ENCODE measurements at regions not wholly inside any gene's neighbourhood (a gene's known extent, or its start where the extent isn't known, plus 50 kb on each side); places are given as distances from the start of the nearest gene placed in this dataset.
A peak's percentile ranks its signal among the peaks of the same experiment; 100 is the strongest.

DNA sequence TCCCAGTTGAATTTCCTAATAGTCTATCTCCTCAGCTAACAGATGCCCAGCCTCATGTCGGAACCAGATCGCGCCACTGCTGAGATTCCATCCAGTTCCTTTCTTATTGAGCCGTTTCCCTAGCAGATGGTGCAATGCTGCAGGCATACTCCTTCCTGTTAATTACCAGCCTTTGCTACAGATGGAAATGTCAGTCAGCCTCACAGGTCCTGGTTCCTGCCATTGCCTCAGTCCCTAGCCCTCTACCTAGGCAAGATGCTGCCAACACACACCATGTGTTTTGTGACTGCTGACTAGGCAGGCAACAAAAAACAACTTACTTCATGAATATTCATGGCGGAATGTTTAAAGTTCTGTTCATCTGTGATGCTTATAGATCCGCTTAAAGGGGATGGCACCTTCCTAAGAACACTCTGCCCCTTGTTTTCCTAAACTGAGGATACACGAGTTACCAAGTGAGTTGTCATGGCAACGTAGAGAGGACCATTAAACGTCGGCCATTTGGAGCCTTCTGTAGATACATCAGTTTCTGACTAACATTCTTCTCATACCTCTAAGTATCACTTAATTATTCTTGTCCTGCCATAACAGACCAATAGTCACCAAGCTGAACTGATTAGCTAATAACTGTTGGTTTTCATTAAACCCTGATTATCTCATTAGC, 749.5 kb downstream of the RNF144A start:
- Histone ChIP-seq H3K9me2 (replicated peaks; ENCODE audit: low read depth, low read length) (no peaks in the 10 kb centered on the region), H3K36me3 (ENCODE audit: insufficient read depth, low read length) (no peaks in the 10 kb centered on the region), H3K4me1 (ENCODE audit: insufficient read depth, low read length, poor library complexity, severe bottlenecking) (no peaks in the 10 kb centered on the region), H3K4me3 (ENCODE audit: low read length, poor library complexity, severe bottlenecking) (no peak overlapping the region), H3K79me2 (ENCODE audit: insufficient read depth, low read length) (no peaks in the 10 kb centered on the region), H3K9ac (ENCODE audit: low read depth, low read length, poor library complexity, severe bottlenecking) (no peak overlapping the region), H3K27me3 (ENCODE audit: insufficient read depth, low read length, poor library complexity, severe bottlenecking) (no peaks in the 10 kb centered on the region), H3K4me2 (ENCODE audit: low read depth, low read length, poor library complexity, severe bottlenecking) (no peak overlapping the region), H4K20me1 (ENCODE audit: insufficient read depth, low read length, poor library complexity, severe bottlenecking) (no peaks in the 10 kb centered on the region), H3K9me3 (ENCODE audit: insufficient read depth, low read depth, low read length) (no peaks in the 10 kb centered on the region), H2AFZ (ENCODE audit: low read length) (no peak overlapping the region), H3F3A (ENCODE audit: low read depth) (no peaks in the 10 kb centered on the region)
- TF ChIP-seq, protein P1, sequence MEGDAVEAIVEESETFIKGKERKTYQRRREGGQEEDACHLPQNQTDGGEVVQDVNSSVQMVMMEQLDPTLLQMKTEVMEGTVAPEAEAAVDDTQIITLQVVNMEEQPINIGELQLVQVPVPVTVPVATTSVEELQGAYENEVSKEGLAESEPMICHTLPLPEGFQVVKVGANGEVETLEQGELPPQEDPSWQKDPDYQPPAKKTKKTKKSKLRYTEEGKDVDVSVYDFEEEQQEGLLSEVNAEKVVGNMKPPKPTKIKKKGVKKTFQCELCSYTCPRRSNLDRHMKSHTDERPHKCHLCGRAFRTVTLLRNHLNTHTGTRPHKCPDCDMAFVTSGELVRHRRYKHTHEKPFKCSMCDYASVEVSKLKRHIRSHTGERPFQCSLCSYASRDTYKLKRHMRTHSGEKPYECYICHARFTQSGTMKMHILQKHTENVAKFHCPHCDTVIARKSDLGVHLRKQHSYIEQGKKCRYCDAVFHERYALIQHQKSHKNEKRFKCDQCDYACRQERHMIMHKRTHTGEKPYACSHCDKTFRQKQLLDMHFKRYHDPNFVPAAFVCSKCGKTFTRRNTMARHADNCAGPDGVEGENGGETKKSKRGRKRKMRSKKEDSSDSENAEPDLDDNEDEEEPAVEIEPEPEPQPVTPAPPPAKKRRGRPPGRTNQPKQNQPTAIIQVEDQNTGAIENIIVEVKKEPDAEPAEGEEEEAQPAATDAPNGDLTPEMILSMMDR (conservative IDR thresholded peaks at IDR 0.05; ENCODE audit: low read length): no peak
- TF ChIP-seq EZH2phosphoT487 (IDR thresholded peaks at IDR 0.05; ENCODE audit: borderline replicate concordance): no peak

DNA sequence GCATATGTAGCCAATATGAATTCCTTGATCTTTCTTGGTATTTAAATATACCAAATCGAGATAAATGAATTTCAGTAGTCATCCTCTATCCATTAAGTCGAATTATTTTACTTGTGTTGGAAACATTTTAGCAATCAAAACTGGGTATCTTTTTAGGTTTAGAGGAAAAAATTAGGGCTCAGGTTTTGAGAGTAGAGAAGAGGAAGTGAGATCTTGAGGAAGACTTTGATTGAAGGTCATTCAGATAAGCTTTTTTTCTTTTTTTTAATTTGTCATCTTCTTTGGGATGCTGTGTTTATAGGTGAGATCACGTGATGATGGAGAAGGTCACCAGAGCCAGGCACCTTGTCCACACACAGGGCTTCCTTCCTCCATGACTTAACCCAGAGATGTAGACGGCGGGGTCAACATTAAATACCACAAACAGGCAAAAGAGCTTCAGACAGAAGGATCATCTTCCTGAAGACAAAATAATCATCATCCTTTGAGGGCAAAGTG, 750.1 kb downstream of the RNF144A start:
- Histone ChIP-seq H2AFZ (ENCODE audit: low read length) (no peak overlapping the region), H3K9me3 (ENCODE audit: insufficient read depth, low read depth, low read length) (no peaks in the 10 kb centered on the region), H4K20me1 (ENCODE audit: insufficient read depth, low read length, poor library complexity, severe bottlenecking) (no peaks in the 10 kb centered on the region), H3K27me3 (ENCODE audit: insufficient read depth, low read length, poor library complexity, severe bottlenecking) (no peaks in the 10 kb centered on the region), H3K36me3 (ENCODE audit: insufficient read depth, low read length) (no peaks in the 10 kb centered on the region), H3K4me1 (ENCODE audit: insufficient read depth, low read length, poor library complexity, severe bottlenecking) (no peaks in the 10 kb centered on the region), H3K9ac (ENCODE audit: low read depth, low read length, poor library complexity, severe bottlenecking) (no peak overlapping the region), H3K4me3 (ENCODE audit: low read length, poor library complexity, severe bottlenecking) (no peak overlapping the region), H3K4me2 (ENCODE audit: low read depth, low read length, poor library complexity, severe bottlenecking) (no peak overlapping the region), H3K79me2 (ENCODE audit: insufficient read depth, low read length) (no peaks in the 10 kb centered on the region), H3K9me2 (replicated peaks; ENCODE audit: low read depth, low read length) (no peaks in the 10 kb centered on the region), H3F3A (ENCODE audit: low read depth) (no peaks in the 10 kb centered on the region)
- no peak for TF ChIP-seq EZH2phosphoT487 (IDR thresholded peaks at IDR 0.05; ENCODE audit: borderline replicate concordance)
- TF ChIP-seq, protein P1 (conservative IDR thresholded peaks at IDR 0.05; ENCODE audit: low read length): no peak

DNA sequence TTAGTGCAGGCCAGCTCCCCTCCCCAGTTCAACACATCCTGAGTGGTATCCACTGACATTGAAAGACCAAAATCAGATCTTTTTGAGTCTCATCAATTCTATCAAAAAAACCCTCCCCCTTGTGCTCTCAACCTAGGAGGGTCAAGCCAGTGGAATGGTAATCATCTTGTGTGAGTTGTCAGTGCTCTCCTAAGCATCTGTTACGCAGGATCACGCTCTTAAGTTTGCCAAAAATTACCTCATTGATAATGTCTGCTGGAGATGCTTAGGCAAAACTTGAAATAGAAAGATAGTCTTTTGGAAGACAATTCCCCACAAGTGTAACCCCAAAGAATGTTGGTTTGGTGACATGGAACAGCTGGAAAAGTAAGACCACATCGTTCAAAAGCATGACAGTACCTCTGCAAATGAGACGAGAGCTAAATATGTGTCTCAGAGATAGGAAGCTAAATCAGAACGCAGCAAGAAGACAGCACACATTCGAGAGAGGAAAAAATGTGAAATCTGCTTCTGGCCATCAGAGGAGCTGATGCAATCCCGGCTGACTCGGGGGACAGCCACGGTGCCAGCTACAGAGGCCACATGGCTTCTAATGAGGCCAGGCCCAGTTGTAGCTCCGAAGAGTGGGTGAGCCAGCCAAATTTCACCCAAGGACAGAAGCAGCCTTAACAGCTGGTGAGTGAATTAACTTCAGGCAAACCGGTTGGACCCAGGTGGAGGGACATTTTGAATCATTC, 753.9 kb downstream of the RNF144A start:
- Histone ChIP-seq H3F3A (ENCODE audit: low read depth) (no peaks in the 10 kb centered on the region), H3K4me1 (ENCODE audit: insufficient read depth, low read length, poor library complexity, severe bottlenecking) (no peaks in the 10 kb centered on the region), H3K36me3 (ENCODE audit: insufficient read depth, low read length) (no peaks in the 10 kb centered on the region), H3K9me3 (ENCODE audit: insufficient read depth, low read depth, low read length) (no peaks in the 10 kb centered on the region), H3K27me3 (ENCODE audit: insufficient read depth, low read length, poor library complexity, severe bottlenecking) (no peaks in the 10 kb centered on the region), H3K9ac (ENCODE audit: low read depth, low read length, poor library complexity, severe bottlenecking) (no peak overlapping the region), H4K20me1 (ENCODE audit: insufficient read depth, low read length, poor library complexity, severe bottlenecking) (no peaks in the 10 kb centered on the region), H3K79me2 (ENCODE audit: insufficient read depth, low read length) (no peaks in the 10 kb centered on the region), H3K4me3 (ENCODE audit: low read length, poor library complexity, severe bottlenecking) (no peak overlapping the region), H2AFZ (ENCODE audit: low read length) (0 out of 2 replicates have a peak overlapping the region, but pooled peaks have one; percentile 19), H3K9me2 (replicated peaks; ENCODE audit: low read depth, low read length) (no peaks in the 10 kb centered on the region), H3K4me2 (ENCODE audit: low read depth, low read length, poor library complexity, severe bottlenecking) (no peak overlapping the region)
- TF ChIP-seq, protein P1 (conservative IDR thresholded peaks at IDR 0.05; ENCODE audit: low read length): no peak

All from Loucy (cell line).